ENCODE measurements at regions not wholly inside any gene's neighbourhood (a gene's known extent, or its start where the extent isn't known, plus 50 kb on each side); places are given as distances from the start of the nearest gene placed in this dataset.

- no peaks in the 10 kb centered on the region for H3K9me3 ChIP-seq
- DNase-seq = no peak
- H3K4me1 ChIP-seq = no peaks in the 10 kb centered on the region
- WGBS, 2 donors = 49 to 57% methylated on average over 2 of the region's 2 CpGs
- no peaks in the 10 kb centered on the region for H3K27me3 ChIP-seq
- no peaks in the 10 kb centered on the region for H3K36me3 ChIP-seq (replicated peaks in 1 of 2; ENCODE audit: insufficient read depth in 1 of 2, low read depth in 2 of 2)
- H3K27ac ChIP-seq = no peak overlapping the region
- TF ChIP-seq POLR2A (IDR thresholded peaks at IDR 0.05) (no peak), CTCF (IDR thresholded peaks at IDR 0.05) (no peak)
- no peak for ATAC-seq
- intact Hi-C loops (cut with DNase I) = loop anchor here (10.0 kb wide), 1 partner anchor 69 kb away; no protein-coding TSS in a partner anchor
- H3K4me3 ChIP-seq = no peak overlapping the region
These were observed 138.2 kb upstream of the ADO start for GRCh38 chr10:62666275-62666674.

GRCh38 chr10:62669341-62669740, 135.2 kb upstream of the ADO start:
- Histone ChIP-seq H3K9me3 (no peaks in the 10 kb centered on the region), H3K27ac (no peak overlapping the region), H3K27me3 (no peaks in the 10 kb centered on the region), H3K4me3 (no peak overlapping the region), H3K36me3 (replicated peaks in 1 of 2; ENCODE audit: insufficient read depth in 1 of 2, low read depth in 2 of 2) (no peaks in the 10 kb centered on the region), H3K4me1 (no peaks in the 10 kb centered on the region)
- TF ChIP-seq CTCF (IDR thresholded peaks at IDR 0.05) (no peak), POLR2A (IDR thresholded peaks at IDR 0.05) (no peak)
- ATAC-seq = no peak
- DNase-seq = no peak
- 54 to 55% methylated on average over 4 of the region's 4 CpGs for WGBS, 2 donors
- intact Hi-C loops (cut with DNase I) = loop anchor here (10.0 kb wide), 1 partner anchor 65 kb away; no protein-coding TSS in a partner anchor

GRCh38 chr10:62671104-62671503, 133.4 kb upstream of the ADO start:
- DNase-seq = no peak

DNA sequence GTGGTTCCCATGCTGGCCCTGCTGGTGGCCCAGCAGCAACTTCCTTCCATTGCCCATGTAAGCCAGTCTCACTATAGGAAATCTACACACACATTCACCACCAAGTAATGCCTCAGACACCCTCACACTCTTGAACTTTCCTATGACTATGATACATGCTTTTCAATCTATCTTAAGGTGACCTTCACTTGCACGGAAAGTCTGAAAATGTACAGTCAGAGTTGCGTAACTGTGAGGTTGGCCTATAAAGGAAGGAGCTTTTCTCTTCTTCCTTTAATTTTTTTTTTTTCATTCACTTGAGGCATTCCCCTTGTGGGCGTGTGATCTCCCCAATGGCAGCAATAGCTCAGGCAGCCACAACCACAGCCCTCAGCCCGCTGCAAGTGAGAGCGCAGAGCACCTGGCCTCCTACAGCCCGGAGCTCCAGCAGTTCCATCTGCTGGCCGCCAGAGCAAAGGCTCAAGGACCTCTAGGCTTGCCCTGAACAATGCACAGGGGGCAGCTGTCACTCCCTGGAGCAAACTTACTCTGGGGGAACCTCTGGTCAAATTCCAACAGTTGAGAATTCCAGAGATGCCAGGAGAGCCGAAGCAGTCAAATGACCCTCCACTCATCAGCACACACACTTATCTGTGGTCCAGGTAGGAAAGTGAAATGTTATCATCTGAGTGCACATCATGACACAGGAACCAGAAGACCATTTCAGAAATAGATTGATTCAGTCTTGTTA, 123.1 kb upstream of the ADO start:
- Histone ChIP-seq H3K27me3 (no peaks in the 10 kb centered on the region), H3K9me3 (no peaks in the 10 kb centered on the region), H3K4me3 (no peak overlapping the region), H3K36me3 (replicated peaks in 1 of 2; ENCODE audit: insufficient read depth in 1 of 2, low read depth in 2 of 2) (no peaks in the 10 kb centered on the region), H3K27ac (no peak overlapping the region), H3K4me1 (no peaks in the 10 kb centered on the region)
- intact Hi-C loops (cut with DNase I) = no loop called here
- 31 to 38% methylated on average over 8 of the region's 8 CpGs for WGBS, 2 donors
- TF ChIP-seq POLR2A (IDR thresholded peaks at IDR 0.05) (no peak), CTCF (IDR thresholded peaks at IDR 0.05) (no peak)
- no peak for ATAC-seq
- no peak for DNase-seq

More at GRCh38 chr10:62671104-62671503, 133.4 kb upstream of the ADO start:
- Histone ChIP-seq H3K27ac (no peak overlapping the region), H3K36me3 (replicated peaks in 1 of 2; ENCODE audit: insufficient read depth in 1 of 2, low read depth in 2 of 2) (no peaks in the 10 kb centered on the region), H3K4me1 (no peaks in the 10 kb centered on the region), H3K4me3 (no peak overlapping the region), H3K27me3 (no peaks in the 10 kb centered on the region), H3K9me3 (no peaks in the 10 kb centered on the region)
- TF ChIP-seq CTCF (IDR thresholded peaks at IDR 0.05) = no peak
- no peak for TF ChIP-seq POLR2A (IDR thresholded peaks at IDR 0.05)
- no peak for ATAC-seq
- 6 to 29% methylated on average over 1 of the region's 1 CpG for WGBS, 2 donors
- intact Hi-C loops (cut with DNase I) = no loop called here

- no peaks in the 10 kb centered on the region for H3K27me3 ChIP-seq
- WGBS, 2 donors = 54 to 68% methylated on average over 5 of the region's 5 CpGs
- no peaks in the 10 kb centered on the region for H3K36me3 ChIP-seq (replicated peaks in 1 of 2; ENCODE audit: insufficient read depth in 1 of 2, low read depth in 2 of 2)
- H3K4me3 ChIP-seq = no peak overlapping the region
- ATAC-seq = no peak
- TF ChIP-seq CTCF (IDR thresholded peaks at IDR 0.05) (no peak), POLR2A (IDR thresholded peaks at IDR 0.05) (no peak)
- no peaks in the 10 kb centered on the region for H3K9me3 ChIP-seq
- intact Hi-C loops (cut with DNase I) = no loop called here
- no peak overlapping the region for H3K27ac ChIP-seq
- no peak for DNase-seq
- H3K4me1 ChIP-seq = no peaks in the 10 kb centered on the region
These were observed 119.6 kb upstream of the ADO start for GRCh38 chr10:62684911-62685310.

Measured in body of pancreas (tissue), 4 donors.